ENCODE measurements at regions not wholly inside any gene's neighbourhood (a gene's known extent, or its start where the extent isn't known, plus 50 kb on each side); places are given as distances from the start of the nearest gene placed in this dataset.

- TF ChIP-seq POLR2A (IDR thresholded peaks at IDR 0.05) (no peak), CTCF (IDR thresholded peaks at IDR 0.05) (no peak), EP300 (IDR thresholded peaks at IDR 0.05) (no peak)
These were observed 722.3 kb upstream of the CTNND2 start for GRCh38 chr5:12626556-12626955.
